Frontal cortex (tissue), 3 donors: ENCODE measurements at regions not wholly inside any gene's neighbourhood (a gene's known extent, or its start where the extent isn't known, plus 50 kb on each side); places are given as distances from the start of the nearest gene placed in this dataset.

Source experiments
- DNase-seq, 2 donors: peaks; one replicate each; pipeline ENCODE4 v3.0.0; 2012; ENCODE audit warnings: low spot score in 2 of 2
- FAIRE-seq: peaks from 2 replicates; lab custom pipeline; 2012; peaks lifted over from hg19 to GRCh38; lab: Jason Lieb, UNC
- donor health status: control.
- donor health status: control.
- donor health status: control.

DNA sequence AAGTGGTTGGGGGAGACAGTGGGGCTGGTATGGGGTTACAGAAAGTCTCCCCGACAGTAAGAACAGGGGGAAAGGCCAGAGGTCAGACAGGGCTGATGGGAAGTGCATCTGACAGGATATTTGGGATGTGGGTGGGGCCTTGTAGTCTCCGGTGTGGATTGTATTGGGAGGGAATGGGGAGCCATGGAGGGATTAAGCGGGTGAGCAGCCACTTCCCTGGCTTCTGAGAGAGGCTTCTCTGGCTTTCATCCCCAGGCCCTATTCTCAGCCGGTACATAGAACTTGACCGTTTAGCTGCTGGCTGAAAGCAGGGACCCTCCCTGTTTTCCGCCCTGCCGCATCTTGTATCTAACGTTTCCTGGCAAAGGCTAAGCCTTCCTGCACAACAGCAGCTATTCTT is 222.0 kb upstream of the LHX5 start:
- DNase-seq (no peak), FAIRE-seq (no peak)

GRCh38 chr12:113689047-113689610 is 217.5 kb upstream of the LHX5 start:
- DNase-seq (no peak), FAIRE-seq (no peak)

GRCh38 chr12:113688313-113688712 is 216.6 kb upstream of the LHX5 start:
- no peak for FAIRE-seq
- no peak for DNase-seq

- FAIRE-seq (no peak), DNase-seq (no peak)
Measured at GRCh38 chr12:113684908-113685782, 213.5 kb upstream of the LHX5 start.

- DNase-seq (no peak), FAIRE-seq (no peak)
Measured at GRCh38 chr12:113684053-113684907, 212.6 kb upstream of the LHX5 start.

- DNase-seq: no peak
Measured at GRCh38 chr12:113683574-113683973, 211.9 kb upstream of the LHX5 start.

DNA sequence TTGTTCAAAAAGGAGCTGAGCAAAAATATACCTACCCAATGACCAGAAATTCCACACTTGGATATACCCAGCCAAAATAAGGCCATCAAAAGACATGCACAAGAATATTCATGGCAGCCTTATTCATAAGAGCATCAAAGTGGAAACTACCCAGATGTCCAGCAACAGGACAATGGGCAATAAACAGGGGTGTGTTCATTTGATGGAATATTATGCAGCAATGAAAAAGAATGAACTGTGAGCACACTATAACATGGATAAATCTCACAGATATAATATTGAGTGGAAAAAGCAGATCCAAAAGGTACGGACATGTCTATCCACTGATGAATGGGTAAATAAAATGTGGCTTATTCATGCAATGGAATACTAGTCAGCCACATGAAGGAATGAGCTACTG is 209.2 kb upstream of the LHX5 start:
- FAIRE-seq: no peak
- DNase-seq: no peak

More at GRCh38 chr12:113683574-113683973, 211.9 kb upstream of the LHX5 start:
- no peak for FAIRE-seq

DNA sequence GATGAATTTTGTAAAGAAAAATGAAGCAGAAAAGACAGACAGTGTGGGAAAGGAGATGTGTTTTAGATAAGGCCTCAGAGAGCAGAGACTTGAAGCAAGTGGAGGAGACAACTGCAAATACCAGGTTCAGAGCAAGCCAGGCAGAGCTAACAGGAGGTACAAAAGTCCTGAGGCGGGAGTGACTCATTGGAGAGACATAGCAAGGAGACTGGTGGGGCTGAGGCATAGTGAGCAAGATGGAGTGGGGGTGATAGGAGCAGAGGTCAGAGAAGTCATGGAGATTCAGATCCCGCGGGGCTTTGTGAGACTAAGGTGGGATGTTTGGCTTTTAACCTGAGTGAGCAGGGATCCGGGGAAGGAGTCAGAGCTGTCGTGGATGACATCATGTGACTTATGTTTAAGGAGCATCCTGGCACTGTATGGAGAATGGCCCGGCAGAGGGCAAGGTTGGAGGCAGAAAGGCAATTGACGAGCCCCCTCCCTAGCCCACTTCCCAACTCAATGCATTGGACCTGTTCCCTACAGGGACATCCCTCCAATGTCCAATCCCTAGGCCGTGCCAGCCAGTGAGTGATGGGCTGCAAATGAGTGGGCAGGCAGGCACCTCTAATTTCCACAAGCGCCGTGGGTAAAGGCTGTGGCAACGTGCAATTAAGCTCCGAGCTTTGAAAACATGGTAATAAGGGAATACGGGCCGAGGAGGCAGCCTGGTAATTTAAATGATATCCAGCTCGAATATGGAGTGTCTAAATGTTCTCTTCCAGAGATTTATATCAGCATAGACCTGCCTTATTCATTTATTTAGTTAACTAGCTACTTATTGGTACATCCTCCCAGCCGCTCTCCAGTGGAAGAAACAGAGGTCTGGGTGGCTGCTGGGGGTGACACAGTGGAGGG is 206.8 kb upstream of the LHX5 start:
- FAIRE-seq: no peak

GRCh38 chr12:113676547-113676946 is 204.9 kb upstream of the LHX5 start:
- DNase-seq (no peak), FAIRE-seq (no peak)

More for the DNA sequence above, 206.8 kb upstream of the LHX5 start:
- DNase-seq: no peak

DNA sequence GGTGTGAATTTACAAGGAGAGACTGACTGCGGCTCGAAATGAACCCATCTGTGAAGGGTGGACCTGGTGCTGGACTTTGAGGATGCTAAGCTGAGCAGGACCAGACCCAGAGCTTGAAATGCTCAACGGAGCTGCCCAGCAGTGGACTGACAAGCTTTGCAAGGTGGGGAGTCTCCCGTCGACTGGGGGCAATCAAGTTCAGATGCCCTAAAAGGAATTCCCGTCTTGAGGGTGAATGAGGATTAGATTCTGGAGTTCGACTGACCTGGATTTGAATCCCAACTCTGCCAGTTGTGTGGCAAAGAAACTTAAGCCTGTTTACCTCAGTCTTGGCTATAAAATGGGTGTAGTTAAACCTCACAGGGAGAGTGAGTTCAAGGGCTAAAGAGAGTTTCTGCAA is 204.4 kb upstream of the LHX5 start:
- DNase-seq (no peak), FAIRE-seq (no peak)

DNA sequence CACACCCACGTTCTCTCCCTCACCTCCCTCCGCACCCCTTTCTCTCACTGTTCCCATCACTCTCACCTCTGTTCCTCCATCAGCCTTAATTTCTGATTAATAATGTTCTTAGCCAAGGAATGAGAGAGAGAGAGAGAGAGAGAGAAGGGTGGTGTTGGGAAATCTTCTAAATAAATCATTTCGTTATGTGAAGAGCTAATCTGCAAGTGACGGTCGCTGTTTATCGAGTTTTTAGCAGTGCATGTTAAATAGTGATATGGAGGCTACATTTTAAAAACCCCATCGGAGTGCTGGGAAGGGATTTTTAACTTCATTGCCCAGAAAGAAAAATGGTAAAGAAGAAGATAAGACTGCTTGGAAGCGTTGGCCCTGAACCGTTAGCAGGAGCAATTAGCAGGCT is 203.3 kb upstream of the LHX5 start:
- FAIRE-seq: no peak
- no peak for DNase-seq

DNA sequence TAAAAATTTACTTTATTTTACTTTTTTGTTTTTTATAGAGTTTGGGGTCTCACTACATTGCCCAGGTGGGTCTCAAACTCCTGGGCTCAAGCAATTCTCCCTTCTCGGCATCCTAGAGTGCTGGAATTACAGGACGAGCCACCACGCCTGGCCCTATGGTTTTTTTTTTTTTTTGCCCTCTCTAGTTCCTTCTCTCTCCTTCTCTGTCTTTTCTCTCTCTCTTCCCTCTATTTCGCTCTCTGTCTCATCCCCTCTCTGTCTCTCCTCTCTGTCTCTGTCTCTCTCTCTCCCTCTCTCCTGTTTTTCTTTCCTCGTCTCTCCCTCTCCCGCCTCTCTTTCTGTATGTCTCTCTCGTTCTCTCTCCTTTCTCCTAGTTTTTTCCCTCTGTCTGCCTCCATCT is 202.6 kb upstream of the LHX5 start:
- FAIRE-seq: no peak
- no peak for DNase-seq

DNA sequence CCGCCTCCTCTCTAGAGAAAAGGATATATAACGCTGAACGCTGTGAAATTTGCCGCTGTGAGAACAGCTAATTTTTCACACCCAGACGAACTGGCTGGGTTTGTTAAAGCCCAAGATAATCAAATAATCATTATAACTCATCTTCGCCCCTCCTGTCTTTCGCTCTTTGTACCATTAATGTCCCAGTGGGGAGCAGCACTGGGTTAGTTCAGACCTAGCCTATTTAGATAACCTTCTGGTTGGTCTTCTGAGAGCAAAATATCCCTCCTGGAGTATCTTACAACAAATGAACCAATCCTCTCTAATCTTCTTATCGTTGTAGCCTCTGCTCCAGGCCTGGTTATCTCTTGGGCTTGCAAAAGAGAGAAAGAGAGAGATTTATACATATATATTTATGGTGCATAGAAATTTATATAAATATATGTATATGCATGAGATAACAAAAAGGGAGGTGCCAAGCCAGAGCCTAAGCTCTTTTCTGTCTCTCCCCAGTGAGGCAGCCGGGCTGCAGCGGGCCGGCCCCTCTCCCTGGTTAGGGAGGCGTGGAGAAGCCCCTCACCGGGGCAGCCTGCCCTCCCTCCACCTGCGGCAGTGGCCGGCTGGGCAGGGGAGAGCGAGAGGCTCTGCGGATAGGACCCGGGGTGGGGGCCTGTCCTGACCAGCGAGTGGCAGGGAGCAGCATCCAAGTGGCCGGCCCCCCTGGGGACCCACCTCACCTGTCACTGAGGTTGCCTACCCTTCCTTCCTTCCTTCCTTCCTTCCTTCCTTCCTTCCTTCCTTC is 202.0 kb upstream of the LHX5 start:
- no peak for DNase-seq
- FAIRE-seq: no peak

DNA sequence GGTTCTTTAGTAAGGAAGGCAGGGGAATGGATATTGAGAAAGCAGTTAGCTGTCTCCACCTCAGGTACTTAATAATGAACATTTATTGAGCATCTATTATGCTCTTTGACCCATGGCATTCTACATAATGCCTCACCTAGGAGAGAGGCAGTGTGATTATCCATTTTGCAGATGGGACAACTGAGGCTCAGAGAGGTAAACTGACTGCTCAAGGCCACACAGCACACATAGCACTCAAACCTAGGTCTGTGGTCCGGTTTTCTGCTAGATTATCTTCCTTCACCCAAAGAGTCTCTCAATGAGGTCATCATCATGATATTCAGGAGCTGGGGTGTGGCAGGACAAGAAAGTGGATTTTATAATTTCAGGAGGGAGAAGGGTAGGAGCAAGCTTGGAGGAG is 199.1 kb upstream of the LHX5 start:
- DNase-seq (no peak), FAIRE-seq (no peak)

DNA sequence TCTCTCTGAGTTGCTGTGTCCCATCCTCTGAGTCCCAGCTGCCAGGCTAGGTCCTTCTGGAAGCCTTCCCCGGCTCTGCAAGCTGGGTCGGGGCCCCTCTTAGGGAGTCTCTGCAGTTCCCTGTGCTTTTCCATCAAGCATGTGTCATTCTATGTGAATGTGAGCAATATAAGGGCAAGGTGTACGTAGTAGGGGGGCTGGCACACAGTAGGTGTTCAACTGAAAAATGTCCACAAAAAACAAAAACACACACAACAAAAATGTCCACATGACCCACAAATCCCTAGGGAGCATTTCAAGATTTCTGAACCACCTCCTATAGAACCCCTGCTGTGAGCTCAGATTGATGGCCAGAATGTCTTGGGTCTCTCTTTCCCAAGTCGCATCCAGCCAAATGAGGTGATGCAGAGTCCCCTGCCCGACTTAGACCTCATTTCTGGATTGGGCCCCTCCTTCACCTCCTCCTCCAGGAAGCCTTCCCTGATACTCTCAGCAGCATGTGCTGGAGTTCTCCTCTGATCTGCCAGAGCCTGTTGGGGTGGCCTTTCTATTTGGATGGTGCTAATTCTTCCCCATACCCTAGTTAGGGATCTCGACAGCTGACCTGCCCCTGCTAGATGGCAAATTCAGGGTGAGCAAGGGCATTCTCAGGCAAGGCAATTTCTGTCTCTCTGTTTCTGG is 196.1 kb upstream of the LHX5 start:
- no peak for DNase-seq
- FAIRE-seq: no peak

DNA sequence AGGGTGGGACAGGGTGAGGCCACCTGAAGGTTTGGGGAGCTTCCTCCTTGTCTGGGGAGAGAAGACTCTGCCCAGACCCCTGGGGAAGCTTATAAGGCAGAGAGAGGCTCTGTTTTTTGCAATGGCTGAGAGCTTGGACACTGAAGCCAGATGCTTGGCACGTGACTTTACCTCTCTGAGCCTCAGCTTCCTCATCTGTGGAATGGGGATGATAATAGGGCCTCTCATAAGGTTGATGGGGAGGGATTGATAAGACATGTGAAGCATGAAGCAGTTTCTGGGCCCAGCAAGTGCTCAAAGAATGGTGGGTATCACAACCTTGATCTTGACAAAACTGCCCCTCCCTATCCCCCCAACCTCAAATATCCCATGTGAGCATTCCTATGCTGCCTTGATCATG is 195.4 kb upstream of the LHX5 start:
- DNase-seq (no peak), FAIRE-seq (no peak)

DNA sequence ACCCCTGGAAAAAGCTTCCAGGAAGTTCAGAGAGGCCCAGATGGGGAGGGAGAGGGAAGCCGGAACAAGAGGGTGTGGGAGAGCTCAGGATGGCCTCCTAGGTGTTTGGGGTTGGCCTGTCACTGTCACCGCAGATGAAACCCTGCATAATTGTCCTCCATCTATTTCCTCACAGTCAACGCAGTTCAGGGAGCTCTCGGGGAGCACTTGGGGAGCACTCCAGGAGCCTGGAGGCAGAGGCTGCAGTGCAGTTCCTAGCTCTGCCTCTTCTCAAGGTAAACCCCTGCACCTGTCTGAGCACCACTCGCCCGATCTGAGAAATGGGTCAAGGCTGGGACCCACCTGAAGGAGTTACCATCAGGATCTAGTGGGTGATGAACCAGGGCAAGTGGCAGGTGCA is 194.6 kb upstream of the LHX5 start:
- DNase-seq: no peak
- FAIRE-seq: no peak

DNA sequence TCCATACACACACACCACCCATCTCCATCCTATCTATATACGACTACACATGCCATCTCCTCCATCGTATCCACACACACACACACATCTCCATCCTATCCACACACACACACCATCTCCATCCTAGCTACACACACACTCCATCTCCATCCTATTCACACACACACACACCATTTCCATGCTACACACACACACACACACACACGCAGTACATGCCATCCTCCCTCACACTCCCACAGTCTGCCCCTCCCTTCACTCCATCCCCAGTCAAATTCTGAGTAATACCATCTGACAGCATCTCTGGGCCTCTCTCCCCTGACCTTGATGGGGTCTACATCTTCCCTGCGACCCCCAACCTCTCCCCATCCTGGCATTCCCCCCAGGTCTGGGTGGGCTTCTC is 193.8 kb upstream of the LHX5 start:
- no peak for FAIRE-seq
- DNase-seq: no peak
